ENCODE measurements at regions not wholly inside any gene's neighbourhood (a gene's known extent, or its start where the extent isn't known, plus 50 kb on each side); places are given as distances from the start of the nearest gene placed in this dataset.

DNA sequence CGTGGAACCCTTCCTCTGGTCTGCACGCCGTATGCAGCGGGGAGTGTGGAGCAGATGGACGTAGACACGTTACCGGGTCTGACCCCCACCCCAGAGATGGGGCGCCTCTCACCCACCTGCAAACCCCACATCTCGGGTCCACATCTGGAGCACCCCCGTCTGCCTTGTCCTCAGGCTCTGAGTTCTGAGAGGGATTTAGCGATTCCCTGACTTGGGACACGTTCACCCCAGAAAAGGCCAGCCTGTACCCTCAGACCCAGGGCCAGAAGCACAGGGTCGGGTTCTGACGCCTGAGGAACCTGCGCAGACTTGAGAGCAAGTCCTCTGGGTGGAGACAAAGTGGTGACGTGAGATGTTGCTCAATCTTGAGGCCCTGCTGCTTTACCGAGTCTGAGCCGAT is 1138.5 kb downstream of the BRD1 start:
- H2AFZ ChIP-seq (ENCODE audit: low read length), result no peak overlapping the region
- no peak overlapping the region for H3K4me2 ChIP-seq (ENCODE audit: low read depth, low read length, poor library complexity, severe bottlenecking)
- no peaks in the 10 kb centered on the region for H3K36me3 ChIP-seq (ENCODE audit: insufficient read depth, low read length)
- H3K9me2 ChIP-seq (replicated peaks; ENCODE audit: low read depth, low read length), result no peaks in the 10 kb centered on the region
- no peaks in the 10 kb centered on the region for H3K4me1 ChIP-seq (ENCODE audit: insufficient read depth, low read length, poor library complexity, severe bottlenecking)
- peaks cover 19% of the 10 kb centered on the region; the same call in 1 of the 2 replicates for H3K9me3 ChIP-seq (ENCODE audit: insufficient read depth, low read depth, low read length)
- no peaks in the 10 kb centered on the region for H3F3A ChIP-seq (ENCODE audit: low read depth)
- no peak overlapping the region for H3K9ac ChIP-seq (ENCODE audit: low read depth, low read length, poor library complexity, severe bottlenecking)
- H3K79me2 ChIP-seq (ENCODE audit: insufficient read depth, low read length), result no peaks in the 10 kb centered on the region
- TF ChIP-seq, protein P1, sequence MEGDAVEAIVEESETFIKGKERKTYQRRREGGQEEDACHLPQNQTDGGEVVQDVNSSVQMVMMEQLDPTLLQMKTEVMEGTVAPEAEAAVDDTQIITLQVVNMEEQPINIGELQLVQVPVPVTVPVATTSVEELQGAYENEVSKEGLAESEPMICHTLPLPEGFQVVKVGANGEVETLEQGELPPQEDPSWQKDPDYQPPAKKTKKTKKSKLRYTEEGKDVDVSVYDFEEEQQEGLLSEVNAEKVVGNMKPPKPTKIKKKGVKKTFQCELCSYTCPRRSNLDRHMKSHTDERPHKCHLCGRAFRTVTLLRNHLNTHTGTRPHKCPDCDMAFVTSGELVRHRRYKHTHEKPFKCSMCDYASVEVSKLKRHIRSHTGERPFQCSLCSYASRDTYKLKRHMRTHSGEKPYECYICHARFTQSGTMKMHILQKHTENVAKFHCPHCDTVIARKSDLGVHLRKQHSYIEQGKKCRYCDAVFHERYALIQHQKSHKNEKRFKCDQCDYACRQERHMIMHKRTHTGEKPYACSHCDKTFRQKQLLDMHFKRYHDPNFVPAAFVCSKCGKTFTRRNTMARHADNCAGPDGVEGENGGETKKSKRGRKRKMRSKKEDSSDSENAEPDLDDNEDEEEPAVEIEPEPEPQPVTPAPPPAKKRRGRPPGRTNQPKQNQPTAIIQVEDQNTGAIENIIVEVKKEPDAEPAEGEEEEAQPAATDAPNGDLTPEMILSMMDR (conservative IDR thresholded peaks at IDR 0.05; ENCODE audit: low read length), result no peak
- no peak for TF ChIP-seq EZH2phosphoT487 (IDR thresholded peaks at IDR 0.05; ENCODE audit: borderline replicate concordance)
- no peaks in the 10 kb centered on the region for H3K27me3 ChIP-seq (ENCODE audit: insufficient read depth, low read length, poor library complexity, severe bottlenecking)
- H3K4me3 ChIP-seq (ENCODE audit: low read length, poor library complexity, severe bottlenecking), result no peak overlapping the region
- H4K20me1 ChIP-seq (ENCODE audit: insufficient read depth, low read length, poor library complexity, severe bottlenecking), result no peaks in the 10 kb centered on the region

DNA sequence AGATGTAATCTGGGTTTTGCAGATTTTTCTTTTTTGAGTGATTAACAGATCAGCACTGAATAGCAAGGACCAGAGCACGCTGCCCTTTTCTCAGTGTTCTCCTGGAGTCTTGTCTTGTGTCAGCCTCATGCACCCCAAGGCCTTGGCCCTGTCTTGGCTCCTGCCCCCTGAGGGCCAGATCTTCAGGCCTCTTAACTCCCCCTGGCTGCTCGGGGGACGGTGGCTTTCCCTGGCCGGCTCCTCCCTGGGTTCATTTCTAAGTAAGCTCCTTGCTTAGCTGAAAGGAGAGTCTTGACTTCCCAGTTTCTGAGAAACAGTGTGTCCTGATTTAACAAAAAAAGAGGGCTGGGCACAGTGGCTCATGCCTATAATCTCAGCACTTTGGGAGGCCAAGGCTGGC is 1139.3 kb downstream of the BRD1 start:
- Histone ChIP-seq H3K9ac (ENCODE audit: low read depth, low read length, poor library complexity, severe bottlenecking) (no peak overlapping the region), H3K4me3 (ENCODE audit: low read length, poor library complexity, severe bottlenecking) (no peak overlapping the region), H3K27me3 (ENCODE audit: insufficient read depth, low read length, poor library complexity, severe bottlenecking) (no peaks in the 10 kb centered on the region), H3K4me1 (ENCODE audit: insufficient read depth, low read length, poor library complexity, severe bottlenecking) (no peaks in the 10 kb centered on the region), H3K79me2 (ENCODE audit: insufficient read depth, low read length) (no peaks in the 10 kb centered on the region), H3K9me3 (ENCODE audit: insufficient read depth, low read depth, low read length) (peaks cover 21% of the 10 kb centered on the region; the same call in 1 of the 2 replicates), H3K4me2 (ENCODE audit: low read depth, low read length, poor library complexity, severe bottlenecking) (no peak overlapping the region), H3K9me2 (replicated peaks; ENCODE audit: low read depth, low read length) (no peaks in the 10 kb centered on the region), H4K20me1 (ENCODE audit: insufficient read depth, low read length, poor library complexity, severe bottlenecking) (no peaks in the 10 kb centered on the region), H3F3A (ENCODE audit: low read depth) (no peaks in the 10 kb centered on the region), H3K36me3 (ENCODE audit: insufficient read depth, low read length) (no peaks in the 10 kb centered on the region), H2AFZ (ENCODE audit: low read length) (no peak overlapping the region)
- TF ChIP-seq EZH2phosphoT487 (IDR thresholded peaks at IDR 0.05; ENCODE audit: borderline replicate concordance), result no peak
- TF ChIP-seq, protein P1 (conservative IDR thresholded peaks at IDR 0.05; ENCODE audit: low read length), result no peak

DNA sequence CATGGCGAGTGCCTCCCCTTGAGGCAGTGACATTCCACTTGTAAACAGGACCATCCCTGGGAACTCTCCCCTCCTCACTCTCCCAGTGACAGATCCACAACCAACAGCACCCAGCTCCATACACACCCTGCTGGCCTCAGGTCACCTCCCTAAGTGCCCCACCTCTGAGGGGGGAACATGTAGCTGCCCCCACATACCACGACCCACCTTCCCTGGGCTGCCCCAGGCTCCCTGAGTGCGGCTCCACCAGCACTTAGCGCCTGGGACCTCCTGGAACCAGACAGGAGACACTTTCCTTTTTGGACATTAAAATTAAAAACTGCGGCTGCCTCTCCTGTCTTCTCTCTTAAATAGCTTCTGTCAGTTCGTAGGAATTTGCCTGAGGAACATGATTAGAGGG is 1140.1 kb downstream of the BRD1 start:
- Histone ChIP-seq H2AFZ (ENCODE audit: low read length) (no peak overlapping the region), H3K4me1 (ENCODE audit: insufficient read depth, low read length, poor library complexity, severe bottlenecking) (no peaks in the 10 kb centered on the region), H3K4me3 (ENCODE audit: low read length, poor library complexity, severe bottlenecking) (no peak overlapping the region), H3K9me3 (ENCODE audit: insufficient read depth, low read depth, low read length) (peaks cover 21% of the 10 kb centered on the region; the same call in 1 of the 2 replicates), H3K27me3 (ENCODE audit: insufficient read depth, low read length, poor library complexity, severe bottlenecking) (no peaks in the 10 kb centered on the region), H3K79me2 (ENCODE audit: insufficient read depth, low read length) (no peaks in the 10 kb centered on the region), H3F3A (ENCODE audit: low read depth) (no peaks in the 10 kb centered on the region), H3K9ac (ENCODE audit: low read depth, low read length, poor library complexity, severe bottlenecking) (no peak overlapping the region), H3K4me2 (ENCODE audit: low read depth, low read length, poor library complexity, severe bottlenecking) (no peak overlapping the region), H3K36me3 (ENCODE audit: insufficient read depth, low read length) (no peaks in the 10 kb centered on the region), H3K9me2 (replicated peaks; ENCODE audit: low read depth, low read length) (no peaks in the 10 kb centered on the region), H4K20me1 (ENCODE audit: insufficient read depth, low read length, poor library complexity, severe bottlenecking) (no peaks in the 10 kb centered on the region)
- TF ChIP-seq, protein P1 (conservative IDR thresholded peaks at IDR 0.05; ENCODE audit: low read length), result no peak
- no peak for TF ChIP-seq EZH2phosphoT487 (IDR thresholded peaks at IDR 0.05; ENCODE audit: borderline replicate concordance)
